ENCODE measurements at regions not wholly inside any gene's neighbourhood (a gene's known extent, or its start where the extent isn't known, plus 50 kb on each side); places are given as distances from the start of the nearest gene placed in this dataset.
"Not testable (repeated sequence)": the region's sequence is repeated elsewhere in the genome, so short reads cannot be mapped to it uniquely, and the experiment has no call there.

GRCh38 chr6:19329078-19329477, 508.1 kb upstream of the ID4 start:
- no peak for DNase-seq (ENCODE audit: low spot score)

- DNase-seq (ENCODE audit: low spot score), result no peak
Measured at GRCh38 chr6:19331089-19331488, 506.1 kb upstream of the ID4 start.

GRCh38 chr6:19332806-19333460, 504.2 kb upstream of the ID4 start:
- DNase-seq (ENCODE audit: low spot score), result no peak

GRCh38 chr6:19333936-19334335, 503.2 kb upstream of the ID4 start:
- no peak for DNase-seq (ENCODE audit: low spot score)

GRCh38 chr6:19336579-19336978, 500.6 kb upstream of the ID4 start:
- no peak for DNase-seq (ENCODE audit: low spot score)

- DNase-seq (ENCODE audit: low spot score), result no peak
Measured at GRCh38 chr6:19337101-19337500, 500.1 kb upstream of the ID4 start.

- no peak for DNase-seq (ENCODE audit: low spot score)
Measured at GRCh38 chr6:19342616-19343015, 494.6 kb upstream of the ID4 start.

GRCh38 chr6:19349429-19349828, 487.7 kb upstream of the ID4 start:
- DNase-seq (ENCODE audit: low spot score), result no peak

- DNase-seq (ENCODE audit: low spot score), result no peak
Measured at GRCh38 chr6:19354181-19354580, 483.0 kb upstream of the ID4 start.

GRCh38 chr6:19356692-19357091, 480.5 kb upstream of the ID4 start:
- DNase-seq (ENCODE audit: low spot score), result no peak

GRCh38 chr6:19362396-19362795, 474.8 kb upstream of the ID4 start:
- DNase-seq (ENCODE audit: low spot score), result no peak

GRCh38 chr6:19368511-19368910, 468.7 kb upstream of the ID4 start:
- no peak for DNase-seq (ENCODE audit: low spot score)

- no peak for DNase-seq (ENCODE audit: low spot score)
Measured at GRCh38 chr6:19369785-19370184, 467.4 kb upstream of the ID4 start.

- DNase-seq (ENCODE audit: low spot score), result no peak
Measured at GRCh38 chr6:19370831-19371230, 466.3 kb upstream of the ID4 start.

- DNase-seq (ENCODE audit: low spot score), result no peak
Measured at GRCh38 chr6:19375613-19376012, 461.6 kb upstream of the ID4 start.

- DNase-seq (ENCODE audit: low spot score), result no peak
Measured at GRCh38 chr6:19377722-19378121, 459.4 kb upstream of the ID4 start.

- DNase-seq (ENCODE audit: low spot score), result no peak
Measured at GRCh38 chr6:19380293-19380692, 456.9 kb upstream of the ID4 start.

- no peak for DNase-seq (ENCODE audit: low spot score)
Measured at GRCh38 chr6:19382676-19383075, 454.5 kb upstream of the ID4 start.

GRCh38 chr6:19391926-19392325, 445.2 kb upstream of the ID4 start:
- no peak for DNase-seq (ENCODE audit: low spot score)

- no peak for DNase-seq (ENCODE audit: low spot score)
Measured at GRCh38 chr6:19394051-19394450, 443.1 kb upstream of the ID4 start.

GRCh38 chr6:19394687-19395086, 442.5 kb upstream of the ID4 start:
- DNase-seq (ENCODE audit: low spot score), result no peak

- no peak for DNase-seq (ENCODE audit: low spot score)
Measured at GRCh38 chr6:19395316-19395715, 441.9 kb upstream of the ID4 start.

GRCh38 chr6:19399406-19399805, 437.8 kb upstream of the ID4 start:
- DNase-seq (ENCODE audit: low spot score), result no peak

- not testable (repeated sequence) for DNase-seq (ENCODE audit: low spot score)
Measured at GRCh38 chr6:19404884-19405283, 432.3 kb upstream of the ID4 start.

GRCh38 chr6:19408331-19408730, 428.8 kb upstream of the ID4 start:
- DNase-seq (ENCODE audit: low spot score), result no peak
